ENCODE measurements at regions not wholly inside any gene's neighbourhood (a gene's known extent, or its start where the extent isn't known, plus 50 kb on each side); places are given as distances from the start of the nearest gene placed in this dataset.

DNA sequence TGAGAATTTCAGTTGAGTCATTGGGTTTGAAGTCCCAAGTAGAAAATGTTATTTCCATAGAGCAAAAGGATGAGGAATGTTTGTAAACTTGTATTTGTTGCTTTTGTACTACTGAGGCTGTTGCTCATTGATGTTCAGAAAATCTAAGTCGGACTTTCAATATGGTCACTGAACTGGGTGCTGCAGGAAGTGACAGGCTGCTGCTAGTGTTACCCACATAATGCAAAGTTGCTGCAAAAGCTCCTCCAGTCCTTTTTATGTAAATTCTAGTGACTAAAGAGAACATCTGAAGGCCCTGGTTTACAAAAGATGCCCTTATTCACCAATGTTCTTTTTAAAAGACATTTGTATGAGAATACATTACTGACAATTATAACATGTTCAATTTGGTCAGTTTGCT, 131.1 kb upstream of the FAM98A start:
- no peak overlapping the region for H3K9ac ChIP-seq (ENCODE audit: insufficient read depth in 1 of 2, low read length in 2 of 2)
- no peak for ATAC-seq (ENCODE audit: insufficient read depth, low FRiP score)
- DNase-seq = no peak
- H3K27ac ChIP-seq (ENCODE audit: low read depth in 1 of 2, low read length in 1 of 2) = no peak overlapping the region
- WGBS, 2 donors = 84 to 89% methylated on average over 1 of the region's 1 CpG
- H3K36me3 ChIP-seq (ENCODE audit: control insufficient read depth in 4 of 4, insufficient read depth in 4 of 4, low read length in 4 of 4) = no peaks in the 10 kb centered on the region
- no peak for TF ChIP-seq CTCF (IDR thresholded peaks at IDR 0.05; ENCODE audit: control extremely low read depth, extremely low read depth)
- no peaks in the 10 kb centered on the region for H3K4me1 ChIP-seq (ENCODE audit: control insufficient read depth in 5 of 5, insufficient read depth in 5 of 5, low read length in 5 of 5)
- H3K4me3 ChIP-seq = no peak overlapping the region
- H3K27me3 ChIP-seq (ENCODE audit: control insufficient read depth in 3 of 3, insufficient read depth in 3 of 3, low read length in 2 of 3) = no peaks in the 10 kb centered on the region
- peaks cover 0 to 4% (median 0%) of the 10 kb centered on the region in 4 donors for H3K9me3 ChIP-seq (ENCODE audit: control insufficient read depth in 4 of 4, insufficient read depth in 3 of 4, low read length in 3 of 4)

- no peak for TF ChIP-seq CTCF (IDR thresholded peaks at IDR 0.05; ENCODE audit: control extremely low read depth, extremely low read depth)
- H3K9me3 ChIP-seq (ENCODE audit: control insufficient read depth in 4 of 4, insufficient read depth in 3 of 4, low read length in 3 of 4) = peaks cover 0 to 4% (median 0%) of the 10 kb centered on the region in 4 donors
- ATAC-seq (ENCODE audit: insufficient read depth, low FRiP score) (no peak), DNase-seq (no peak)
- no peaks in the 10 kb centered on the region for H3K27me3 ChIP-seq (ENCODE audit: control insufficient read depth in 3 of 3, insufficient read depth in 3 of 3, low read length in 2 of 3)
- WGBS, 2 donors = 77 to 90% methylated on average over 1 of the region's 1 CpG
- no peak overlapping the region for H3K27ac ChIP-seq (ENCODE audit: low read depth in 1 of 2, low read length in 1 of 2)
- no peak overlapping the region for H3K9ac ChIP-seq (ENCODE audit: insufficient read depth in 1 of 2, low read length in 2 of 2)
- H3K4me3 ChIP-seq = no peak overlapping the region
- H3K4me1 ChIP-seq (ENCODE audit: control insufficient read depth in 5 of 5, insufficient read depth in 5 of 5, low read length in 5 of 5) = no peaks in the 10 kb centered on the region
- H3K36me3 ChIP-seq (ENCODE audit: control insufficient read depth in 4 of 4, insufficient read depth in 4 of 4, low read length in 4 of 4) = no peaks in the 10 kb centered on the region
Observed at GRCh38 chr2:33729353-33729752, 130.3 kb upstream of the FAM98A start.

GRCh38 chr2:33728106-33728505, 129.0 kb upstream of the FAM98A start:
- Histone ChIP-seq H3K9me3 (ENCODE audit: control insufficient read depth in 4 of 4, insufficient read depth in 3 of 4, low read length in 3 of 4) (peaks cover 0 to 4% (median 0%) of the 10 kb centered on the region in 4 donors), H3K27ac (ENCODE audit: low read depth in 1 of 2, low read length in 1 of 2) (no peak overlapping the region), H3K27me3 (ENCODE audit: control insufficient read depth in 3 of 3, insufficient read depth in 3 of 3, low read length in 2 of 3) (no peaks in the 10 kb centered on the region), H3K4me3 (no peak overlapping the region), H3K9ac (ENCODE audit: insufficient read depth in 1 of 2, low read length in 2 of 2) (no peak overlapping the region), H3K36me3 (ENCODE audit: control insufficient read depth in 4 of 4, insufficient read depth in 4 of 4, low read length in 4 of 4) (no peaks in the 10 kb centered on the region), H3K4me1 (ENCODE audit: control insufficient read depth in 5 of 5, insufficient read depth in 5 of 5, low read length in 5 of 5) (no peaks in the 10 kb centered on the region)
- WGBS, 2 donors = 95 to 96% methylated on average over 13 to 14 of the region's 14 CpGs
- DNase-seq (no peak), ATAC-seq (ENCODE audit: insufficient read depth, low FRiP score) (no peak)
- no peak for TF ChIP-seq CTCF (IDR thresholded peaks at IDR 0.05; ENCODE audit: control extremely low read depth, extremely low read depth)

- peaks cover 0 to 4% (median 0%) of the 10 kb centered on the region in 4 donors for H3K9me3 ChIP-seq (ENCODE audit: control insufficient read depth in 4 of 4, insufficient read depth in 3 of 4, low read length in 3 of 4)
- no peaks in the 10 kb centered on the region for H3K27me3 ChIP-seq (ENCODE audit: control insufficient read depth in 3 of 3, insufficient read depth in 3 of 3, low read length in 2 of 3)
- no peaks in the 10 kb centered on the region for H3K36me3 ChIP-seq (ENCODE audit: control insufficient read depth in 4 of 4, insufficient read depth in 4 of 4, low read length in 4 of 4)
- no peak for DNase-seq
- no peak overlapping the region for H3K4me3 ChIP-seq
- no peak for TF ChIP-seq CTCF (IDR thresholded peaks at IDR 0.05; ENCODE audit: control extremely low read depth, extremely low read depth)
- H3K9ac ChIP-seq (ENCODE audit: insufficient read depth in 1 of 2, low read length in 2 of 2) = no peak overlapping the region
- no peaks in the 10 kb centered on the region for H3K4me1 ChIP-seq (ENCODE audit: control insufficient read depth in 5 of 5, insufficient read depth in 5 of 5, low read length in 5 of 5)
- WGBS, 2 donors = 95 to 97% methylated on average over 41 of the region's 41 CpGs
- no peak overlapping the region for H3K27ac ChIP-seq (ENCODE audit: low read depth in 1 of 2, low read length in 1 of 2)
- no peak for ATAC-seq (ENCODE audit: insufficient read depth, low FRiP score)
Observed at GRCh38 chr2:33727361-33728032, 128.4 kb upstream of the FAM98A start.

All from lung (tissue), 11 donors.